GM04503 (cell line): ENCODE measurements at regions not wholly inside any gene's neighbourhood (a gene's known extent, or its start where the extent isn't known, plus 50 kb on each side); places are given as distances from the start of the nearest gene placed in this dataset.
"Not testable (repeated sequence)": the region's sequence is repeated elsewhere in the genome, so short reads cannot be mapped to it uniquely, and the experiment has no call there.

Experiments
- DNase-seq: peaks from one replicate; pipeline ENCODE4 v3.0.0-alpha.2; 2012; ENCODE audit warnings: low read depth

DNA sequence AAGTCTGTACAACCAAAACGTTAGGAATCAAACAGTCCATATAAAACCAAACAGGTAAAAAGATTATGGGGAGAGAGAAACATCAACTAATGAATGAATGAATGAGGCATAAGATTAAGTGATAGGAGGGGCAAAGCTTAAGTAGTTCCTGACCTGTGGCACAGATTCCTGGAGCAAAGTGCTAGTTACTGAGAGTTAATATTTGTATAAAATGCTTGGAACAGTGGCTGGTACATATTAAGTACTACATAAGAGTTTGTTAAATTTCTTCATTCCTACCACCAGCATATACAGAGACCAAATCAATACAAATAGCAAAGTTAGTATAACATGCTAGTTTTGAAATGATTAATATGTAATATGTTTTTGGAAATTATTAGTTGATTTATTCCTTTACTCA lies 363.7 kb downstream of the ADAM29 start:
- DNase-seq = no peak

GRCh38 chr4:175282407-175282806 lies 364.2 kb downstream of the ADAM29 start:
- DNase-seq = no peak

DNA sequence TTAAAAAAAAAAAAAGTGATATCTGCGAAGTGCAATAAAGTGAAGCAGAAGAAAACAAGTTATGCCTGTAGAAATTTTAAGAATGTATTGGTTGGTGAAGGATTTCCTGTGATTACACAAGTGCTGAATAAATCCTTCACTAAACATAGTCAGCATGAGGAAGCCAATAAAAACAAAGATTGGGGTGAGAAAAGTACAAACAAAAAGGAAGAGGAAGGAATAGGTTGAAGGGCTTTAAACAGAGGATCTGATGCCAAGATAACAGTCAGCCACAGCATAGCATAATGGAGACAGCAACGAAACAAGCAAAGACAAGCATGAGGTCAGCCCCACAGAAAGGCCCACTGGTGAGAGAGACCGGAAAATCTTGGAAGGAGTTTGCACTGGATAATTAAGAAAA lies 372.2 kb downstream of the ADAM29 start:
- DNase-seq = peak; percentile 23

DNA sequence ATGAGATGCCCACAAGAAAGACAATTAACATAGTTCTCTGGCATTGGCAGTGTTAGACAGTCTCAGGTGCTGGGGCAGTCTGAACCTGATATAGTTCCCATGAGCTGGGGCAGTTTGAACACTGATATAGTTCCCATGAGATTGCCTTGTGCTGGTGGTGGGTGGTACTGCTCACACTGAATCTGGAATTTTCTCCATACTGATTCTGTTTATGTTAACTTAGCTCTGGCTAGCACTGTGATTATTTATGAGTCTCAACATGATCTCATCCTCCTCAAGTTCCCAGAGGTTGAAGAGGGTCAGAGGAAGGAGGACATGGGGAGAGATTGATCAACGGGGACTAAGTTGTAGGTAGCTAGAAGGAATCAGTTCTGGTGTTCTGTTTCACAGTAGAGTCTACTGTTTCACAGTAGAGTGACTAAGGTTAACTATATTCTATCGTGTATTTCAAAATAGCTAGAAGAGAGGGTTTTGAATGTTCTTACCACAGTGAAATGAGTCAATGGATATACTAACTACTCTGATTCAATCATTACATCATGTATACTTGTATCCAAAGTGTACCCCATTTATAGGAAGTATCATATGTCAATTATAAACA lies 379.9 kb downstream of the ADAM29 start:
- DNase-seq = no peak

DNA sequence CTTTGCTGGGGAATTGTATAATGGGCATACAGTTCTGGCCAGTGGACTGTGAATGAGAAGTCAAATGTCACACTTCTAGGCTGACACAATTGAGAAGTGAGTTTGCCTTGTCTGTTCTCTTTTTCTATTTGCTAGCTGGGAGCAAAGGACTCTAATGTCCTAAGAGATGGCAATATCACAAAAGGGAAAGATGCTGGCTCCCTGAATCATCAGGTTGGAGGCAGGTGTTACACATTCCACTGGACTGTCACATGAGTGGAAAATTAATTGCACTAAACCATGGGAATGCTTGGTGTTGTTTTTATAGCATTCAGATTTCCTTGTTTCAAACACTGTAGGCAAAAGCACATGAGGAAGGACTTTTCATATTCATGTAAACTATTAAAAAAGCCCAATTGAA lies 388.3 kb downstream of the ADAM29 start:
- DNase-seq = no peak

GRCh38 chr4:175307326-175307725 lies 389.2 kb downstream of the ADAM29 start:
- no peak for DNase-seq

- DNase-seq = no peak
Observed at GRCh38 chr4:175308236-175308635, 390.1 kb downstream of the ADAM29 start.

DNA sequence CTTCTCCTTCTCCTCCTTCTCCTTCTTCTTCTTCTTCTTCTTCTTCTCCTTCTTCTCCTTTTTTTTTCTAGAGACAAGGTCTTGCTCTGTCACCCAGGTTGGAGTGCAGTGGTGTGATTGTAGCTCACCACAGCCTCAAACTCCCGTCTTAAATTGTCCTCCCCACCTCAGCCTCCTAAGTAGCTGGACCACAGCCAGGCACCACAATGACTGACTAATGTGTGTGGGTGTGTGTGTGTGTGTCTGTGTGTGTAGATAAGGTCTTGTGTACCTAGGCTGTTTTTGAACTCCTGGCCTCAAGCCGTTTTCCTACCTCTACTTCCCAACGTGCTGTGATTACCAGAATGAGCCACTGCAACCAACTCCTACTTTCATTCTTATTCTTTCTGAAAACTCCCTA lies 390.9 kb downstream of the ADAM29 start:
- no peak for DNase-seq

DNA sequence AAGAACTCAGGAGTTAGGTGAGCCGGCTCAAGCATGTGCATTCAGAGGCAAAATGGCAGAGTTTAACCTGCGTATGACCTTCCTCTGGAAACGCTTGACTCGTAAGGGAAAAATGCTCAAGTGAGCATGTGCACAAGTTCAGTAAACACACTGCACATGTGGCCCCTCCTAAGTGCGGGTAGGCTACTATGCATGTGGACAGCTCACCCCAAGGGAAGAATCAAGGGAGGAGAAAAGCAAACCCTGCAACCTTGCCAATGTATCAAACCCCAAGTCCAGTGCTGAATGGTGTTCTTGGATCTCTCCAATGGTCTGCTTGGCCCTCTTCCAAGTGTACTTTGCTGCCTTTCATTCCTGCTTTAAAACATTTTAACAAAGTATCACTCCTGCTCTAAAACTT lies 407.1 kb downstream of the ADAM29 start:
- DNase-seq = no peak

- DNase-seq = no peak
Observed at GRCh38 chr4:175326796-175327195, 408.6 kb downstream of the ADAM29 start.

DNA sequence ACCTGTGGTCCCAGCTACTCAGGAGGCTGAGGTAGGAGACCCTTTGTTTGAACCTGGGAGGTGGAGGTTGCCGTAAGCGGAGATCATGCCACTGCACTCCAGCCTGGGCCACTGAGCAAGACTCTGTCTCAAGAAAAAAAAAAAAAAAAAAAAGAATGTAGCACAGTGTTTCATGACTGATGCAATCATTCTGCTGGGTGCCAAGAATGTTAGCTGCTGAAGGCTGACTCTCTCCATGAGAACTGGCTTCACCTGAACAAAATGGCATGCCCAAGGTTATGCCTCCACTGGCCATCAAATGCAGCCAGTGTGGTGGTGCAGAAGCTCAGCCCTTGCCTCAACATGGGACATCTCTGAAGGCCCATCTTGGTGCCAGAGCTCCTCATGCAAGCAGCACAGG lies 412.1 kb downstream of the ADAM29 start:
- DNase-seq = no peak

DNA sequence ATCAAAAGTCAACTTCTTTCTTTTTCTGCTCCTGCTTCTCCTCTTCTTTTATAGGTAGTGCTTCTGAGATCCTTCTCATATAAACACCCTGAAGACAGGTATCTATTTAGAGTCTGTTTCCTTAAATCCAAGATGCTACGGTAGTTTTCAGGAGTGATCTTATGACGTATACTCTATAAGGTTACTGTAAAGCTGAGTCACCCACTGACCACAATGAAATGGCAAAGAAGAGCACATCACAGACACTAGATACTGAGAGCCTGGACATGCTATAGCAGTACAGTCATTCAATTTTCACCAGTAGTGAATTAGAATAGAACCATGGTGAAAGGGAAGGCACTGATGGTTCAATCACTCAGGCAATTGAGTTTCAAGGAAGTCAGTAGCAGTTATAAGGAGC lies 412.5 kb downstream of the ADAM29 start:
- DNase-seq = no peak

GRCh38 chr4:175335331-175335730 lies 417.2 kb downstream of the ADAM29 start:
- no peak for DNase-seq

GRCh38 chr4:175336570-175336969 lies 418.4 kb downstream of the ADAM29 start:
- DNase-seq = not testable (repeated sequence)

GRCh38 chr4:175339100-175339707 lies 421.0 kb downstream of the ADAM29 start:
- peak; percentile 6 for DNase-seq

GRCh38 chr4:175341203-175341755 lies 423.1 kb downstream of the ADAM29 start:
- DNase-seq = no peak

DNA sequence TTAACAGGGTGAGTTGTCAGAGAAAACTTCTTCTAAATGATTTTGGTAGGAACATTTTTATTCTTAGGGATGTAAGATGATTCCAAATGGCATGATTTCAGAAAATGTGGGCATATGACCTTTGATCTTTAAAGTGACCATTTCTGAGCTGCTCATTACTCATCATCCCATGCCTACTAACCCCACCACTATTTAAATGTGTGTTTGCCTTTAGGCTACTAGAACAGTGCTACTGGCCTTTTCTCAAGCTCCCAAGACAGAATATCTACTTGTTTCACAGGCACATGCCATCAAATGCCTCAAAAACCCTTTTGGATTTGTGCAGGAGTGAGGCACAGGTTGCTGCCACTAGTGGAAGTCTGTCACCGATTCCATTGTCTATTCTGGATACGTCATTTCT lies 428.2 kb downstream of the ADAM29 start:
- no peak for DNase-seq

DNA sequence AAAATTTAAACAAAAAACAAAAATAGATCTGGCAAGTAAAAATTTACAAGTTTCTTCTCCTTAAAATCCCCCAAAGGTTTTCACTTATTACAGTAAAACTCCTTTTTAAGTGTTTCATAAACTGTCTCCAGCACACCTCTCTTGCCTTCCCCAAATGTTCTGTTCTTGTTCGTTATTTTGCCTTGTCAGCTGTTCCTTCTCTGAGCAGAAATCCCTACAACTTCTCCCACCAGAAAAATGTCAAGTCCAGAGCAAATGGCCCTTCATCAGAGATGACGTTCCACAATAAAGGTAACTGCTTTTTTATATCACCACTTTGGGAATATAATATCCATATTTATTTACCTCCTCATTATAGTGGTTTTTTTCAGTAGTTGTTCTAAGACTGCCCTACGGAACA lies 432.1 kb downstream of the ADAM29 start:
- no peak for DNase-seq

GRCh38 chr4:175351473-175351872 lies 433.3 kb downstream of the ADAM29 start:
- DNase-seq = no peak

- peak; percentile 23 for DNase-seq
Observed at GRCh38 chr4:175369087-175369486, 443.0 kb downstream of the GPM6A start.

GRCh38 chr4:175371091-175371490 lies 441.0 kb downstream of the GPM6A start:
- DNase-seq = no peak

- DNase-seq = no peak
Observed at GRCh38 chr4:175373031-175373430, 439.0 kb downstream of the GPM6A start.

GRCh38 chr4:175374459-175374858 lies 437.6 kb downstream of the GPM6A start:
- no peak for DNase-seq
